ENCODE measurements at regions not wholly inside any gene's neighbourhood (a gene's known extent, or its start where the extent isn't known, plus 50 kb on each side); places are given as distances from the start of the nearest gene placed in this dataset.

GRCh38 chr3:191743283-191743682 is 282.3 kb downstream of the PYDC2 start:
- no peak for DNase-seq

- no peak for DNase-seq
Measured at GRCh38 chr3:191750618-191751017, 289.7 kb downstream of the PYDC2 start.

- no peak for DNase-seq
Measured at GRCh38 chr3:191753196-191753595, 292.2 kb downstream of the PYDC2 start.

- no peak for DNase-seq
Measured at GRCh38 chr3:191761906-191762305, 300.9 kb downstream of the PYDC2 start.

GRCh38 chr3:191762323-191762960 is 301.5 kb downstream of the PYDC2 start:
- no peak for DNase-seq

- no peak for DNase-seq
Measured at GRCh38 chr3:191768421-191768820, 307.5 kb downstream of the PYDC2 start.

- no peak for DNase-seq
Measured at GRCh38 chr3:191770541-191770940, 309.6 kb downstream of the PYDC2 start.

GRCh38 chr3:191774485-191774884 is 313.5 kb downstream of the PYDC2 start:
- no peak for DNase-seq

- DNase-seq = no peak
Measured at GRCh38 chr3:191775451-191776233, 314.7 kb downstream of the PYDC2 start.

- no peak for DNase-seq
Measured at GRCh38 chr3:191781044-191781443, 320.1 kb downstream of the PYDC2 start.

- DNase-seq = no peak
Measured at GRCh38 chr3:191783024-191783423, 322.1 kb downstream of the PYDC2 start.

GRCh38 chr3:191790934-191791333 is 330.0 kb downstream of the PYDC2 start:
- no peak for DNase-seq

GRCh38 chr3:191792580-191792979 is 331.6 kb downstream of the PYDC2 start:
- DNase-seq = no peak

- no peak for DNase-seq
Measured at GRCh38 chr3:191795196-191795595, 334.2 kb downstream of the PYDC2 start.

GRCh38 chr3:191797271-191797670 is 336.3 kb downstream of the PYDC2 start:
- DNase-seq = no peak

GRCh38 chr3:191802671-191803070 is 341.7 kb downstream of the PYDC2 start:
- DNase-seq = no peak

- DNase-seq = no peak
Measured at GRCh38 chr3:191804935-191805334, 344.0 kb downstream of the PYDC2 start.

- DNase-seq = no peak
Measured at GRCh38 chr3:191808073-191808472, 347.1 kb downstream of the PYDC2 start.

GRCh38 chr3:191809326-191809949 is 348.5 kb downstream of the PYDC2 start:
- DNase-seq = no peak

- DNase-seq = no peak
Measured at GRCh38 chr3:191813245-191813644, 352.3 kb downstream of the PYDC2 start.

GRCh38 chr3:191848818-191849217 is 387.9 kb downstream of the PYDC2 start:
- DNase-seq = no peak

GRCh38 chr3:191859531-191859930 is 398.6 kb downstream of the PYDC2 start:
- no peak for DNase-seq

- no peak for DNase-seq
Measured at GRCh38 chr3:191869738-191870415, 408.9 kb downstream of the PYDC2 start.

- no peak for DNase-seq
Measured at GRCh38 chr3:191873736-191874135, 412.8 kb downstream of the PYDC2 start.
